Mammary epithelial cell (primary cell): ENCODE measurements at regions not wholly inside any gene's neighbourhood (a gene's known extent, or its start where the extent isn't known, plus 50 kb on each side); places are given as distances from the start of the nearest gene placed in this dataset.

Source experiments
- EZH2 ChIP-seq: IDR thresholded peaks from 2 replicates; pipeline ENCODE4 v1.6.1; 2012; ENCODE audit warnings: low read length, inconsistent platforms, borderline replicate concordance
- TF ChIP-seq, protein P1 (sequence below), 2 donors: IDR thresholded peaks in 1 of 2; conservative IDR thresholded peaks in 1 of 2; 2 replicates each; pipeline ENCODE4 v1.5.1; 2011 to 2012; ENCODE audit warnings: inconsistent platforms in 2 of 2, low read length in 2 of 2, mild to moderate bottlenecking in 2 of 2, control low read depth in 1 of 2, low read depth in 1 of 2; ENCODE audit not compliant: insufficient read depth in 1 of 2; ENCODE audit errors: extremely low read depth in 1 of 2

DNA sequence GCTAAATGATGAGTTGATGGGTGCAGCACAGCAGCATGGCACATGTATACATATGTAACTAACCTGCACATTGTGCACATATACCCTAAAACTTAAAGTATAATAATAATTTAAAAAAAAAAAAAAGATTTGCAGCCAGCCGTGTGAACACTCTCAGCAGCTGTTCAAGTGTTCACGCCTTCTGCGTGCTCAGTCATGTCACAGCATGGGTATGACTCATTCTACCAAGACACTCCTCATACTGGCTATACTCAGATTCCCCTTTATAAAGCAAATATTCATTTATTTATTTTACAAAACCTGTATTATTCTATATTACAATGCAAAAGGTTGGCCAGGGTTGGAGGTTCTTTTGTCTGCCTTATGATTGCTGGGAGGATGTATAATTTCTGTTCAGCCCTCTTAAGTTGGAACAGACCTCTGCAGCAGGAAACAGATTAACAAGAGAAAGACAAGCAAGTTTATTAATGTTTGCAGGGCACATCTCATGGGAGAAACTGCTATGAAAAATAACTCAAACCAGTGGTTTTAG is 1230.6 kb upstream of the CHAC2 start:
- TF ChIP-seq, protein P1, sequence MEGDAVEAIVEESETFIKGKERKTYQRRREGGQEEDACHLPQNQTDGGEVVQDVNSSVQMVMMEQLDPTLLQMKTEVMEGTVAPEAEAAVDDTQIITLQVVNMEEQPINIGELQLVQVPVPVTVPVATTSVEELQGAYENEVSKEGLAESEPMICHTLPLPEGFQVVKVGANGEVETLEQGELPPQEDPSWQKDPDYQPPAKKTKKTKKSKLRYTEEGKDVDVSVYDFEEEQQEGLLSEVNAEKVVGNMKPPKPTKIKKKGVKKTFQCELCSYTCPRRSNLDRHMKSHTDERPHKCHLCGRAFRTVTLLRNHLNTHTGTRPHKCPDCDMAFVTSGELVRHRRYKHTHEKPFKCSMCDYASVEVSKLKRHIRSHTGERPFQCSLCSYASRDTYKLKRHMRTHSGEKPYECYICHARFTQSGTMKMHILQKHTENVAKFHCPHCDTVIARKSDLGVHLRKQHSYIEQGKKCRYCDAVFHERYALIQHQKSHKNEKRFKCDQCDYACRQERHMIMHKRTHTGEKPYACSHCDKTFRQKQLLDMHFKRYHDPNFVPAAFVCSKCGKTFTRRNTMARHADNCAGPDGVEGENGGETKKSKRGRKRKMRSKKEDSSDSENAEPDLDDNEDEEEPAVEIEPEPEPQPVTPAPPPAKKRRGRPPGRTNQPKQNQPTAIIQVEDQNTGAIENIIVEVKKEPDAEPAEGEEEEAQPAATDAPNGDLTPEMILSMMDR (conservative IDR thresholded peaks at IDR 0.05 in 1 of 2, IDR thresholded peaks at IDR 0.05 in 1 of 2; ENCODE audit: extremely low read depth in 1 of 2, insufficient read depth in 1 of 2, low read depth in 1 of 2, low read length in 2 of 2), result no peak
- TF ChIP-seq EZH2, result no peak
